Stimulated activated naive B cell treated with anti-CD40 and anti-IgM and Interleukin-4, amounts not matched to agents 10 μg/mL and 1 μg/mL and 100 μg/mL, for 72 hours (primary cell): ENCODE measurements at regions not wholly inside any gene's neighbourhood (a gene's known extent, or its start where the extent isn't known, plus 50 kb on each side); places are given as distances from the start of the nearest gene placed in this dataset.
"Not testable (repeated sequence)": the region's sequence is repeated elsewhere in the genome, so short reads cannot be mapped to it uniquely, and the experiment has no call there.

Experiments used
- ATAC-seq, 2 donors: fragments of 150-1000 bp; cut with Tn5 transposase; replicated peaks; 2 replicates each; pipeline ENCODE4 v1.10.0; 2021; ENCODE audit warnings: moderate library complexity in 1 of 2
- DNase-seq: peaks from one replicate; pipeline ENCODE4 v3.0.0; 2021
- H3K27ac Mint-ChIP-seq: one replicate; pipeline ENCODE4 v1.8.0; 2022; ENCODE audit warnings: mild to moderate bottlenecking, mixed read lengths
- H3K27me3 Mint-ChIP-seq, 2 donors: one replicate each; pipeline ENCODE4 v1.8.0; 2022; ENCODE audit warnings: mixed read lengths in 2 of 2
- H3K36me3 Mint-ChIP-seq, 2 donors: one replicate each; pipeline ENCODE4 v1.8.0; 2022; ENCODE audit warnings: mixed read lengths in 2 of 2, mild to moderate bottlenecking in 1 of 2
- H3K4me1 Mint-ChIP-seq, 2 donors: one replicate each; pipeline ENCODE4 v1.8.0; 2022; ENCODE audit warnings: mixed read lengths in 2 of 2, mild to moderate bottlenecking in 1 of 2
- H3K4me3 Mint-ChIP-seq, 2 donors: one replicate each; pipeline ENCODE4 v1.8.0; 2022; ENCODE audit warnings: mild to moderate bottlenecking in 2 of 2, mixed read lengths in 2 of 2, moderate library complexity in 1 of 2
- H3K9me3 Mint-ChIP-seq, 2 donors: one replicate each; pipeline ENCODE4 v1.8.0; 2022; ENCODE audit warnings: mixed read lengths in 2 of 2, mild to moderate bottlenecking in 1 of 2

GRCh38 chr2:182477774-182478173 is 50.9 kb upstream of the PDE1A start:
- ATAC-seq = no peak
- no peak for DNase-seq
- Mint-ChIP-seq H3K27me3 (no peaks in the 10 kb centered on the region), H3K4me1 (no peaks in the 10 kb centered on the region), H3K27ac (no peak overlapping the region), H3K4me3 (no peak overlapping the region), H3K9me3 (peaks cover 5% of the 10 kb centered on the region in 2 donors), H3K36me3 (no peaks in the 10 kb centered on the region)

GRCh38 chr2:182481676-182482075 is 54.8 kb upstream of the PDE1A start:
- H3K4me3 Mint-ChIP-seq = no peak overlapping the region
- no peaks in the 10 kb centered on the region for H3K4me1 Mint-ChIP-seq
- no peak overlapping the region for H3K27ac Mint-ChIP-seq
- DNase-seq (no peak), ATAC-seq (no peak)
- no peaks in the 10 kb centered on the region for H3K9me3 Mint-ChIP-seq
- H3K27me3 Mint-ChIP-seq = no peaks in the 10 kb centered on the region
- H3K36me3 Mint-ChIP-seq = no peaks in the 10 kb centered on the region

GRCh38 chr2:182482511-182482910 is 55.7 kb upstream of the PDE1A start:
- H3K36me3 Mint-ChIP-seq = no peaks in the 10 kb centered on the region
- no peak overlapping the region for H3K27ac Mint-ChIP-seq
- H3K9me3 Mint-ChIP-seq = no peaks in the 10 kb centered on the region
- DNase-seq (no peak), ATAC-seq (no peak)
- no peaks in the 10 kb centered on the region for H3K4me1 Mint-ChIP-seq
- no peaks in the 10 kb centered on the region for H3K27me3 Mint-ChIP-seq
- H3K4me3 Mint-ChIP-seq = no peak overlapping the region

- no peak overlapping the region for H3K27ac Mint-ChIP-seq
- no peaks in the 10 kb centered on the region for H3K4me1 Mint-ChIP-seq
- no peaks in the 10 kb centered on the region for H3K9me3 Mint-ChIP-seq
- peaks cover 0 to 4% of the 10 kb centered on the region in 2 donors for H3K27me3 Mint-ChIP-seq
- H3K4me3 Mint-ChIP-seq = no peak overlapping the region
- DNase-seq = no peak
- no peaks in the 10 kb centered on the region for H3K36me3 Mint-ChIP-seq
- ATAC-seq = no peak
These were observed 69.8 kb upstream of the PDE1A start for GRCh38 chr2:182496596-182496995.

GRCh38 chr2:182499706-182500470 is 73.1 kb upstream of the PDE1A start:
- no peak overlapping the region for H3K4me3 Mint-ChIP-seq
- peaks cover 0 to under 1% of the 10 kb centered on the region in 2 donors for H3K27me3 Mint-ChIP-seq
- no peak overlapping the region for H3K27ac Mint-ChIP-seq
- DNase-seq (no peak), ATAC-seq (no peak)
- no peaks in the 10 kb centered on the region for H3K9me3 Mint-ChIP-seq
- H3K36me3 Mint-ChIP-seq = no peaks in the 10 kb centered on the region
- H3K4me1 Mint-ChIP-seq = no peaks in the 10 kb centered on the region

- Mint-ChIP-seq H3K36me3 (no peaks in the 10 kb centered on the region), H3K9me3 (no peaks in the 10 kb centered on the region), H3K27me3 (no peaks in the 10 kb centered on the region), H3K4me3 (no peak overlapping the region), H3K27ac (no peak overlapping the region), H3K4me1 (no peaks in the 10 kb centered on the region)
- DNase-seq = no peak
- no peak for ATAC-seq
These were observed 77.0 kb upstream of the PDE1A start for GRCh38 chr2:182503886-182504285.

GRCh38 chr2:182504903-182505302 is 78.1 kb upstream of the PDE1A start:
- Mint-ChIP-seq H3K4me3 (no peak overlapping the region), H3K36me3 (no peaks in the 10 kb centered on the region), H3K27me3 (no peaks in the 10 kb centered on the region), H3K9me3 (no peaks in the 10 kb centered on the region), H3K27ac (no peak overlapping the region), H3K4me1 (no peaks in the 10 kb centered on the region)
- DNase-seq (no peak), ATAC-seq (no peak)

- Mint-ChIP-seq H3K27ac (no peak overlapping the region), H3K36me3 (no peaks in the 10 kb centered on the region), H3K4me1 (no peaks in the 10 kb centered on the region), H3K4me3 (no peak overlapping the region), H3K27me3 (no peaks in the 10 kb centered on the region), H3K9me3 (peaks cover 0 to 1% of the 10 kb centered on the region in 2 donors)
- no peak for ATAC-seq
- DNase-seq = no peak
These were observed 79.8 kb upstream of the PDE1A start for GRCh38 chr2:182506606-182507005.

GRCh38 chr2:182508583-182508982 is 81.7 kb upstream of the PDE1A start:
- not testable (repeated sequence) for ATAC-seq, H3K4me3 Mint-ChIP-seq, H3K9me3 Mint-ChIP-seq, H3K36me3 Mint-ChIP-seq, H3K27me3 Mint-ChIP-seq, DNase-seq, H3K27ac Mint-ChIP-seq, H3K4me1 Mint-ChIP-seq

GRCh38 chr2:182509216-182509615 is 82.4 kb upstream of the PDE1A start:
- Mint-ChIP-seq H3K36me3 (no peaks in the 10 kb centered on the region), H3K4me1 (no peaks in the 10 kb centered on the region), H3K27ac (no peak overlapping the region), H3K4me3 (no peak overlapping the region), H3K9me3 (peaks cover 0 to 1% of the 10 kb centered on the region in 2 donors), H3K27me3 (no peaks in the 10 kb centered on the region)
- DNase-seq (no peak), ATAC-seq (no peak)

- H3K4me1 Mint-ChIP-seq = peaks cover 0 to 4% of the 10 kb centered on the region in 2 donors
- DNase-seq = no peak
- no peak overlapping the region for H3K4me3 Mint-ChIP-seq
- no peaks in the 10 kb centered on the region for H3K9me3 Mint-ChIP-seq
- no peaks in the 10 kb centered on the region for H3K36me3 Mint-ChIP-seq
- H3K27me3 Mint-ChIP-seq = peaks cover 0 to 4% of the 10 kb centered on the region in 2 donors
- H3K27ac Mint-ChIP-seq = no peak overlapping the region
- no peak for ATAC-seq
These were observed 94.9 kb upstream of the PDE1A start for GRCh38 chr2:182521453-182522404.

- Mint-ChIP-seq H3K27me3 (peaks cover 0 to 4% of the 10 kb centered on the region in 2 donors), H3K9me3 (peaks cover 0 to 1% of the 10 kb centered on the region in 2 donors), H3K4me1 (peaks cover 0 to 4% of the 10 kb centered on the region in 2 donors), H3K36me3 (no peaks in the 10 kb centered on the region), H3K4me3 (no peak overlapping the region), H3K27ac (no peak overlapping the region)
- DNase-seq = no peak
- ATAC-seq = no peak
These were observed 95.6 kb upstream of the PDE1A start for GRCh38 chr2:182522405-182522896.

- H3K9me3 Mint-ChIP-seq = peaks cover 0 to 1% of the 10 kb centered on the region in 2 donors
- H3K27me3 Mint-ChIP-seq = peaks cover 0 to 4% of the 10 kb centered on the region in 2 donors
- no peak overlapping the region for H3K27ac Mint-ChIP-seq
- H3K36me3 Mint-ChIP-seq = no peaks in the 10 kb centered on the region
- H3K4me3 Mint-ChIP-seq = no peak overlapping the region
- DNase-seq (no peak), ATAC-seq (no peak)
- peaks cover 0 to 4% of the 10 kb centered on the region in 2 donors for H3K4me1 Mint-ChIP-seq
These were observed 96.2 kb upstream of the PDE1A start for GRCh38 chr2:182522972-182523473.

- no peaks in the 10 kb centered on the region for H3K4me1 Mint-ChIP-seq
- H3K27me3 Mint-ChIP-seq = peaks cover 0 to 4% of the 10 kb centered on the region in 2 donors
- no peaks in the 10 kb centered on the region for H3K36me3 Mint-ChIP-seq
- peaks cover 7 to 11% of the 10 kb centered on the region in 2 donors for H3K9me3 Mint-ChIP-seq
- H3K27ac Mint-ChIP-seq = no peak overlapping the region
- ATAC-seq = no peak
- no peak overlapping the region for H3K4me3 Mint-ChIP-seq
- DNase-seq = no peak
These were observed 103.8 kb upstream of the PDE1A start for GRCh38 chr2:182530636-182531035.
